Fibroblast of pulmonary artery (primary cell): ENCODE measurements at regions not wholly inside any gene's neighbourhood (a gene's known extent, or its start where the extent isn't known, plus 50 kb on each side); places are given as distances from the start of the nearest gene placed in this dataset.

Source experiments
- DNase-seq: peaks from one replicate; pipeline ENCODE4 v3.0.0-alpha.2; 2010; ENCODE audit warnings: low read depth
- H3K4me3 ChIP-seq: replicated peaks from 2 replicates; pipeline ENCODE4 v1.5.1; 2011; ENCODE audit warnings: low read depth, mild to moderate bottlenecking, control low read depth, low read length, moderate library complexity
- CTCF ChIP-seq: IDR thresholded peaks from 2 replicates; pipeline ENCODE4 v1.5.1; 2011; ENCODE audit warnings: mild to moderate bottlenecking, control low read depth, low read length, inconsistent platforms; ENCODE audit errors: missing control alignments

- no peak for TF ChIP-seq CTCF
- H3K4me3 ChIP-seq = no peak overlapping the region
- DNase-seq = no peak
Measured at GRCh38 chrX:138865093-138865649, 153.7 kb upstream of the FGF13 start.

- no peak overlapping the region for H3K4me3 ChIP-seq
- TF ChIP-seq CTCF = no peak
- DNase-seq = no peak
Measured at GRCh38 chrX:138859421-138859820, 147.9 kb upstream of the FGF13 start.

- no peak for TF ChIP-seq CTCF
- DNase-seq = no peak
Measured at GRCh38 chrX:138858951-138859350, 147.4 kb upstream of the FGF13 start.

GRCh38 chrX:138858438-138858837 is 146.9 kb upstream of the FGF13 start:
- peak; percentile 10 for DNase-seq
- no peak overlapping the region for H3K4me3 ChIP-seq
- no peak for TF ChIP-seq CTCF

More at GRCh38 chrX:138858951-138859350, 147.4 kb upstream of the FGF13 start:
- H3K4me3 ChIP-seq = no peak overlapping the region

GRCh38 chrX:138856881-138857604 is 145.5 kb upstream of the FGF13 start:
- no peak for TF ChIP-seq CTCF
- no peak overlapping the region for H3K4me3 ChIP-seq
- no peak for DNase-seq

- no peak for TF ChIP-seq CTCF
- no peak for DNase-seq
Measured at GRCh38 chrX:138853936-138854335, 142.4 kb upstream of the FGF13 start.

GRCh38 chrX:138849521-138849920 is 138.0 kb upstream of the FGF13 start:
- no peak for TF ChIP-seq CTCF
- no peak for DNase-seq
- H3K4me3 ChIP-seq = no peak overlapping the region

More at GRCh38 chrX:138853936-138854335, 142.4 kb upstream of the FGF13 start:
- no peak overlapping the region for H3K4me3 ChIP-seq
